NCI-H2081 treated with DMSO at 0.1 percent for 48 hours (cell line): ENCODE measurements at regions not wholly inside any gene's neighbourhood (a gene's known extent, or its start where the extent isn't known, plus 50 kb on each side); places are given as distances from the start of the nearest gene placed in this dataset.

ENCODE experiments used
- DNase-seq: peaks from one replicate; lab custom pipeline; 2025; lab: John Stamatoyannopoulos, UW

DNA sequence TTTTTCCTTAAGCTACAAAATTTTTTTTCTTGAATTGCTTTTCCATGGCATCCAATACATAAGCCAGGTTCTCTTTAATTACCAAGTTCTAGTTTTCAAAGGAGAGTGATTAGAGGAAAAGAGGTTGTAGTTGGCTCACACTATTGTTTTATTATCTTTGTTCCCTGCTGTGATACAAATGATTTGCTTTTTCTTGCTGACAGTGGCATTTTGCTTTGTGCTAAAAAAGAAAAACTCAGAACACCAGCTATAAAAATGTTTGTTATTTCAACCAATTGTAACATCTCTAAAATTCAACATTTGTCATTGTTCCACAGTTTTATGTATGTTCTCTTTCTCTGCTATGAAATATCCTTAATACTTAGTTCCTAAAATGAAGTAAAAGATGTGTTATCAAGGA lies 1817.2 kb downstream of the STIM2 start:
- DNase-seq: no peak

DNA sequence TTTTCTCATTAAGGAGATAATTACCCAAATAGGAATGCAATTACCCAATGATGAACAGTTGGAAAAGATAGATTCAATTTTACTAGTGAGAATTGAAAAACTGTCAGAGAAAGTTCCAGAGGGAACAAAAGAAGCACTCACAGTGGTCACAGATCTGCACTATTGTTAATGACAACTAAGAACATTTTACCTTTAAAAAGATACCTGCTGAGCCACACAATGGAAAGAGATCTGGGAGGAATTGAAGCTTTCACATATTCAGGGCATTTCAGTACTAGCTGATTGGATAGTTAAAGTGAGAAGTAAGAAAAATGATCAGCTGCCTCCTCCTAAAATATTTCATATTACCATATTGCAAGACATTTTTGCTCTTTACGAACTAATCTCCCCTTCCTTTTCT lies 1822.2 kb downstream of the STIM2 start:
- no peak for DNase-seq

DNA sequence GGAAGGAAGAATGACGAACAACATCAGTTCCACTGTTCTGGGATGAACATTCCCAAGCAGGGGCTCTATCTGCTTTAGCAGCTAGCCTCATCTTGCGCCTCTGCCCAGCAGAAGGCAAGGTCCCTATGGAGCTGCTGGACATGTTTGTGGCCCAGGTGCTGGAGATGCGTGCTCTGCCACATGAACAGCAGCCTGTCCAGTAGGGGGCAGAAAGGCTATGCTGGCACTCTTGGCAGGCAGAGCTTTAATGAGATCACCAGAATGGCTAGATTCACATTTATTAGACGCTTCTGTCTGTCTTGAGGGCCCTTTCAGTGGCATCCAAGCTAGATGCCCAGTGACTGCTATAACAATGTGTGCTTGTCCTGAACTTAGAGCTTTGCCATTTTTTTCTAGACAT lies 1826.0 kb downstream of the STIM2 start:
- DNase-seq: no peak

DNA sequence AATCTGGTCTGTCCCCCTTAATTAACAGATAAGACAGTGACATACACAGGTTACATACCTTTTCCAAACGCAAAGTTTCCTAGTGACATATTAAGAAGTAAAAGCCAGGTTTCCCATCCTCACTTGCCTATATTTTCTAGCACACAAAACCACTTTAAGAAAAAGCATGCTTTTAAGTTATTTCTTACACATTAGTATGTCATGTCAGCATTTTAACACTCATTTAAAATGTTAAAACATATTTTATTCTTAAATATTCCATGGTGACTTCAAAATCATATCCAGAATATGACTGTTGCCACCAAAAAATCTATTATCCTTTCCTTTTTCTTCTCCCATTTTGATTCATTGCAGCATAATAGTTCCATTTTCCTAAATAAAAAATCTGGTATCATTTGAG lies 1830.2 kb downstream of the STIM2 start:
- DNase-seq: no peak

DNA sequence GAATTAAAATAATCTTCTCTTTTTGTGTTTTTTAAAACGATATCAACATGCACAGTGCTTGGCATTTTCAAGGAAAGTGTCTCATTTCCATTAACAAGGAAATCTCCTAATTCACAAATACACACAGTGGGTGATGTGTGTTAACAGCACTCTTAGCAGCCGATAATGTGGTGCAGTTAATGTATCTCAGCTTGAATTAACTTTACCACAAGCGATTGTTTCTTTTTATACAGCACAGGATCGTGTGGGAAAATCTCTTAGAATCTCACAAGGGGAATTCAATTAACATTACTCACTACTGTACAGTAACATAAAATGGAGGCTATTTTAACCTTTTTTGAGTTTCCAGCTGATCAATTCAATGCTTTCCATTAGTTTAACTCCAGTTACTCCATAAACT lies 1841.9 kb downstream of the STIM2 start:
- no peak for DNase-seq

DNA sequence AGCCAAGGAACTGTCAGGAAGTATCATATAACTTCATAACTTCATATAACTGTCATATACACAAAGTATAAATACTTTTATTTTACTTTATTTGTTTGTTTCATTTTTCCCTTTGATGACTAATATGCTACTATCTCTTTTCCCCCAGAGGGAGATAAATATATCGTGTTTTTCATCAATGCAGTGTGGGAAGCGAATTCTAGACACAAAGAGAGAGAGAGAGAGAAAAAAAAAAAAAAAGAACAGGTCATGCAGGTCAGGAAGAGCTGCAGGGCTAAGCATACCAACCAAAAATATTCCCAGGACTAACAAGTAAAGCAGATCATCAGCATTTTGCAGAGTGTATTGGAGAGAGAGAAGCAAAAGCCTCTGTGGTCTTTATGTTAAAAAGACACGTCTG lies 1849.2 kb downstream of the STIM2 start:
- no peak for DNase-seq

DNA sequence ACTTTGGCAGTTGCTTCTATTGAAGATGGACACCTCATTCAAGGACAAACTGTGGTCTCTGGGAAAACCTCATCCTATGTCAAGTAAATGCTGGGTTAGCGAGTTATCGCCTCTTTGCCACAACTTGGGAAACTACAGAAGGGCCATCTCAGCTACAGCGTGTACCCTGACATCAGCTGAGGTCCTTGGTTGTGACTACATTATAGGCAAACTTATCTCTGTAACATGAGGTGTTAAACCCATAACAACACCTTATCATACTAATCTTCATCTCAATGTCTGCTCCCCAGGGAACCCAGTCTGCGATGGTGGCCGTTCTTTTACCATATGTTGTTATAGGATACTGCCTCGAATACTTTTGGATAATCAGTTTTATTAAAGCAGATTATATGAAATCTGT lies 1862.7 kb downstream of the STIM2 start:
- no peak for DNase-seq

DNA sequence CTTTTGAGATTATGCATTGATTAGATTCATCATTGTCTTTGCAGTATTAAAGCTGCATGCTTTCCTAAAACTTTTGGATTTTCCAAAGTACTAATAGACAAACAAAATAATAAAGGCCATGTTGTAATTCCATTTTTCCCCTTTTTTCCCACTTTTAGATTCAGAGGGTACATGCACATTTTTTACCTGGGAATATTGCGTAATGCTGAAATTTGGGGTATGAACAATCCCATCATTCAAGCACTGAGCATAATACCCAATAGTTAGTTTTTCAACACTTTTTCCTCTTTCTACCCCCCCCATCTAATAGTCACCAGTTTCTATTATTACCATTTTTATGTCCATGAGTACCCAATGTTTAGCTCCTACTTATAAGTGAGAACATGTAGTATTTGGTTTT lies 1863.6 kb downstream of the STIM2 start:
- no peak for DNase-seq

DNA sequence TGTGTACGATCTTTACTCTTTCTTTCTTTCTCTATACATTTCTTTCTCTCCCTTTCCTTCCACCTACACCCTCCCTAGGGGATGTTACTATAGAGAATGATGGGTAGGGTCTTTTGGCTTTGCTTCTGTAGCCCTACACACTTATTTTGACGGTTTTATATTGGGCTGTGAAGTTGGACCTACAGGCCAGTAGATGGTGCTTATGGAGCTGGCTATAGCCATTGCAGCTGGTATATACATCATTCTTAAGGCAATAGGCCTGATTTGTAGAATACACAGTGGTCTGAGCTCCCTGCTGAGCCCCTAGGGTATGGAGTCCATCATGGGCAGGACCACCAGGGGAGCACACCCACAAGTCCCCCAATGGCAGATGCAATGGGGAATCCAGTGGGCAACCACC lies 1869.7 kb downstream of the STIM2 start:
- DNase-seq: no peak

DNA sequence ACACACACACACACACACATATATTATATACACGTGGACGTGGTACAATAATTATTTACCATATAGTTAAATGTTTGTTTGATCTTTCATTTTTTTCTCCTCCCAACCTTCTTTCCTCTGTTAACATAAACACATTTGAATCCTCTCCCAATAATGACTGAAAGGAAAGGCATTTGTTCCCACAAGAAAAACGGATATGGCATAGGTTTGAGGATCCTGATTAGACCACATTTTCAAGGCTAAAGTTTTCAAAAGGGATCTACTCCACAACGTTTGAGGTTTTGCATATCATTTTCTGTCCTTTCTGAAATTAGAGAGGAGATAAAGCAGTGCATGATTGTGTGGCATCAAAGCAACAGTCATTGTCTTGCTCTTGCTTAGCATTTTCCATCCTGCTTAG lies 1883.4 kb downstream of the STIM2 start:
- no peak for DNase-seq

DNA sequence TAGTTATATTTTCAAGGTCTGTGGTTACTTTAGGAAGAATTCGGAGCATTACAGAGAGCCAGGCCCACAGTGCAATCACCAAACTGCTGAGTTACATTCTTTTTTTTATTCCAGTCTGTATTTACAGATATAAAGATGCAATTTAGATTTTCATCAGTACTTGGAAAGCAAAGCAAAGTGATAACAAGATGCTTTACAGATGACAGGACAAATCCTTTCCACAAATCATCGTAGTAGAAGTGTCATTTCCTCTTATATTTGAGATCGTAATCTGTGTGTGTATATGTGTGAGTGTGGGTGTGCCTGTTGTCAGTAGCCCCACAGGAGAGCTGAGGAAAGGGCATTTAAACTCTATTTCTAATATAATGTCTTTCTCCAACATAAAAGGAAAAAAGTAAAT lies 1893.7 kb downstream of the STIM2 start:
- DNase-seq: no peak

DNA sequence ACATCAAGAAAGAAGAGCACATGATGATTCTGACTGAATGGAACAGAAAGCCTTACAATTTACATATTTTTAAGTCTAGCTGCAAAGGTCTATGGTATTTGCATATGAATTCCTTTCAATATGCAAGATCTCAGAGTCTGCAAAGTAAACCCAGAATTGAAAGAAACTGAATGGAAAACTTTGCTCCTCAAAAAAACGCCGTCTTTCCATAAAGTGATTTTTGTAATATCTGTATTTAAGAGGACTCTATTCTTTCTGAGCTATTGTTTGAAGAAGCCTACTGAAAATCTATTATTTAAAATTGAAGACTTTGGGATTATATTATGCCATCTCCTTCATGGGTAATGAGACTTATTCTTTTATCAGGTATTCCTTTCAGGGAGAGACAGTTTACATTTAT lies 1894.4 kb downstream of the STIM2 start:
- no peak for DNase-seq

DNA sequence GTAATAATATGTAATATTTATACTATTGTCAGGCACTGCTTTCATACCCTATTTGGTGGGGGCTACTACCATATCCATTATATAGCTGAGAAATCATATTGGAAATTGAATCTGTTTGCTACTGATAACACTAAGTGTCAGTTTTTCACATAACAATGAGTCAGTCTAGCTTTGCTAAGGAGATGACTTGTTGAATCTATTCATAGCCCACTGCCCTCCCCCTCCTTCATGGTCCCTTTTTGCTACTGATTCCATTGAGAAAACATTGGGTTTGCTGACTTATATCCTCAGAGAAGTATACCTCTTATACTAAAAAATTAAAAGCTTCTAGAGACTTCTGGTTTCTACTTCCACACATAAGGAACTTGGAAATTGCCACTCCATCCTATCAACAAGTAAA lies 1898.4 kb downstream of the STIM2 start:
- DNase-seq: no peak

DNA sequence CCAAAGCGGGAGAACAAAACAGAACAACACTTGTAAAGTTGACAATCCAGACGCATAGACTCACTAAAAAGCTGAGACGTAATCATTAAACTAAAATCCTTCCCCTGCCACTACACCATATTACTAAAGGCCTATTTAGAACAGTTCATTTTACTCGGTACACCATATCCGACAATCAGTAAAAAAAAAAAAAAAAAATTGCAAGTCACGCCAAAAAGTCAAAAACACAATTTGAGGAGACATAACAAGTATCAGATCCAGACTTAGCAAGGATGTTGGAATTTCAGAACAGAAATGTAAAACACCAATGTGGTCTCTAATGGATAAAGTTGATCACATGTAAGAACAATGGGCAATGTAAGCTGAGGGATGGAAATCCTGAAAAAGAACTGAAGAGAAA lies 1899.4 kb downstream of the STIM2 start:
- DNase-seq: no peak

DNA sequence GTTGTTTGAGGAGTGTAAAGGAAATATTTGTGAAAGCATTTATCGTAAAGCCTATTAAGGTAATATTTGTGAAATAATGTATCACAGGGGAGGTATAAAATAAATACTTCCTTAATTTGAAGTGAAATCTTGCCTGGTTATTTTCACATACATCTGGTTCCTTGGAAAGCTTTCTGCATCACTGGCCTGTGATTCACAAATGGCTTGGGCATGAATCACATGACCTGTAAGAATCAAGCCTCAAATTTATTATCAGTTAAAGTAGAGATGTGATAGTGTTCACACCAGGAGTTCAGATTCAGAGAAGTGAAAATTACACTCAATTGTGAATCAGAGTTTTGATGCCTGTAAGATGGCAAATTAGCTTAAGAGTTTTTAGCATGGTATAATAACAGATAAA lies 1911.4 kb downstream of the STIM2 start:
- no peak for DNase-seq

DNA sequence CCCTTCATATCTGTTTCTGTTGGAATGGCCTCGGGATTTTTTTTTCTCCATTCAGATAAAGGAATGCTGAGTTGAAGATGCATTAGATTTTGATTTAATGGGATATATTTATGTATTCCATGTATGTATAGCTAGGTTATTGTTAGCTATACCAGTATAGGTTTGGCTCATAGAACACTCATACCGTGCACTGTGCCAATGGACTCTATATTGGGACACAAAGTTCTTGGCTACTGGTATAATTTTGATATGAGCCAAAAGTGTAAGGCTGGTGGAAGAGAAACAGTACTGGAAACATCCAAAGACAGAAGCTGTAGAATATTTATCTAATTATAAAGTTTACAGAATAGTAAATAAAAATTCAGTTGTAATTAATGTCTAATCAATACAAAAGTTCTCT lies 1912.1 kb downstream of the STIM2 start:
- no peak for DNase-seq

DNA sequence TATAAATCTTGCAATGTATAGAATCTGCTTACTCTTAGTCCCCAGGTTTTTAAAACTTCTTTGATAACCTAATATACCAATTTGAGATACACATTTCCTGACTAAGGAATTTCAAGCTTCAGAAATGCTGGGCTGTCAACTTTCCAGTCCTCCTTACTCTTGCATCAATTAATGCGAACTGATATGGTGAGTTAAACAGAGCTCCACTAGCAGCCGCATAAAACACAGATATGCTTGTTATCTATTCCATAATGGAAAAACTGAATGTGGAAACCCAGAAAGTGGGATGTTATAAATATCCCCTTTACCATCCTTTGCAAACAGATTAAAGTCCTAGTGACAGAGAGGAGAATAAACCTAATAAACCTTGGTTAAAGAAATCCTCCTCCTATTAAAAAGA lies 1913.7 kb downstream of the STIM2 start:
- DNase-seq: no peak

DNA sequence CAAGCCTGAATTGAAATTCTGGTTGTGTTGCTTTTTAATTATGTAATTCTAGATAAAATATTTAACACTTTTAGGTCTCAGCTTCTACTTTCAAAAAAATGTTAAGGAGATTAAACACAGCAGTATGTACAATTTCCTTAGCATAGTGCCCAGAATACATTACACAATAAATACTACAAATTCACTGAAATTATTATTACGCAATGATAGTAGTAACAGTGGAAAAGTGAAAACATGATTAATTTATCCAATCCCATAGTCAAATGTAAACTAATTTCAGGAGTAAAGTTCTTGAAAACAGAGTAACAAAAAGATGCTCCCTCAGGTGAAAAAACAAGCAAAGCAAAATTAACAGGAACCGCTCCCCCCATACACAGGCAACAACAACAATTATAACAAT lies 1915.4 kb downstream of the STIM2 start:
- no peak for DNase-seq

DNA sequence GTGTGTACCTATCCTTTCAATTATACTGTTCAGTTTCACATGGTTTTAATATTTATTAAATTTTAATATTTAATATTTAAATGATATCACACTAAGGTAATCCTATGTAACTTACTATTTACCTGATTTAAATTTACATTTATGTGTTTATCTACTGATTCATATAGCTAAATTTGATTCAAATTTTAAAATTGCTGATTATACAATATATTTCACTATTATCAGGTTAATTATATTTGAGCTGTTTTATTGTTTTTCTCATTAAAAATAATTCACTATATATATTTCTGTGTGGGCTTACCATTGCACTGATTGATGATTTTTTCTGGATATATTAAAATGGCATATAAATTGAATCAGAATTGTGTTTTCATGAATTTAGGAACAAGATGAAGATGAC lies 1923.5 kb downstream of the STIM2 start:
- DNase-seq: no peak

DNA sequence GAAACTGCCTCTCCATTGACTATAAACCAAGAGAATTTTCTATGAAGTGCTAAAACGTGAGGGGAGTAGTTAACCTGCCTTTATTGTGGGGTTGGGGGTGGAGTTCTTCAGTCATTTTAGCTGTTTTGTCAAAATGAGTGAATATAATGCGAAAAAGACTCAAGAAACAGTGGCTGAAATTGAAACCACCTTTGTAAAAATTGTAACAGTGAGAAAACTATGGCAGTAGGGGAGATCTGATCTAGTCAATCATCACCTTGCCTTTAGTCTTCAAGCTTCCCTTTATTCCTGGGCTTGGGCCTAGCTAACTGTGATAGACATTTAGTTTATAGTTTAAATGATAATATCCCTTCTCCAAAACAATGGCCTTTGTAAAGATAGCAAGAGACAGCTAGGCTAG lies 1927.3 kb downstream of the STIM2 start:
- DNase-seq: no peak

DNA sequence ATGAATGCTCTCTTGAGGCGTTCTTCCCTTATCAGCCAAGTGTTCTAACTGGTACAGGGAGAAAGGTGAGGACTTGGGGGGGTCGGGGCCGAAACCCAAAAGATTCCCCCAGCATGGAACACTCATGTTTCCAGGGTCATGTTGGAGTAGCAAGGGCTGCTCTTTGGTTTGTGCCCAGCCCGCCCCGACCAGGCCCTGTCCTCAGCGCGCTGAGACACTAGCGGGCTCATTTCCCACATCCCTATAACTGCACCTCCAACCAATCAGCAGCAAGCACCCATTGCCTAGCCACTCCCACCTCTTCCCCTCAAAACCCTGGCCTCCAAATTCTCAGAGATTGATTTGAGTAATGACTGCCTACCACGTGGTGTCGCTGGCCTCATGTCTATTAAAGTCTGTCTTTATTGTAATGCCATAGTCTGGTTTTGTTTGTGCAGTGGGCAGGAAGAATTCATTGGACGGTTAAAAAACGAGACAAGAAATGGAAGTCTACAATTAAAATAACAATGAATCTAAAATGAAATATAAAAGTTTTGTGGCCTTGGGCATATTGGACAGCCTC lies 1928.4 kb downstream of the STIM2 start:
- no peak for DNase-seq

DNA sequence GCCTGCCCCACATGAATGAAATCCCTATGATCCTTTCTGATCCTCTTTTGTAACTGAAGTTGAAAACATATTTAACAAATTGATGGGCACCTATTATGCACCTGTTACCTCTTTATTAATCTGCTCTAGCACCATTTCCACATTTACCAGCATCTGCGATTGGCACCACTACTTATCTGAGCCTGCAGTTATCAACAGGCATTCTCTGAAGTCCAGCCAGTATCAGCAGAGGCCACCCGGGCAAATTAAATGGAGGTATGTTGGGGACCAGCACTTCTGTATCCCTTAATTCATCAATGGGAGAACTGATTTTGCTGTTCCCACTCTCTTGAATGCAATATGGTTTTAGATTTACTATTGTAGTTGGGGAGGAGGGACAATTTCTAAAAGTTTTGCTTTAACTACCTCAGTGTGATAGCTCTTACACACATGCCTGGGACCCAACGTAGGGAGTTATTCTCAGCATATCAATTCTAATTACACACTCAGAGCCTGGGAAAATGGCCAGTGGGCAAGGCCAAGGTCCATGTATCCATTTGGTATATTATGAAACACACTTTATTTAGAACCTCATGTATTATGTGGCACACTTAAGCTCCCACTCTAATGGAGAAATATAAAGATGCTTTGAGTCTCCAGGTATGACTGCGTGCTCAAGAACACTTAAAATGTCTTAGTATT lies 1927.1 kb upstream of the PCDH7 start:
- no peak for DNase-seq

DNA sequence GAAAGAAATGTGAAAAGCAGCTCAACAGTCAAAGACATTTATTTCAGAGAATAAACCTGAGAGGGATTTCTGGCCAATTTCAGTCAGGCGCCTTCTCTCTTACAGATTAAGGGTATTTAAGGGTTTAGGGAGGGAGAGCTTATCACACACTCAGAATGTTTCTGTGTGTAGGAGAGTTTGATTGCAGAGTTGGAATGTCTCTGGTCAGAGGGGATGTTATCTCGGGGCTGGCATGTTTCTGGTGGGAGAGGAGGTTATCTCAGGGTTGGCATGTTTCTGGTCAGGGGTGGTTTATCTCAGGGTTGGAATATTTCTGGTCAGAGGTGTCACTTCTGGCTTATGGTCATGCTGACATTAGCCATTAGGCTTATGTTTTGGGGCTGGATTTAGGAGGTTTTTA lies 1920.5 kb upstream of the PCDH7 start:
- no peak for DNase-seq

DNA sequence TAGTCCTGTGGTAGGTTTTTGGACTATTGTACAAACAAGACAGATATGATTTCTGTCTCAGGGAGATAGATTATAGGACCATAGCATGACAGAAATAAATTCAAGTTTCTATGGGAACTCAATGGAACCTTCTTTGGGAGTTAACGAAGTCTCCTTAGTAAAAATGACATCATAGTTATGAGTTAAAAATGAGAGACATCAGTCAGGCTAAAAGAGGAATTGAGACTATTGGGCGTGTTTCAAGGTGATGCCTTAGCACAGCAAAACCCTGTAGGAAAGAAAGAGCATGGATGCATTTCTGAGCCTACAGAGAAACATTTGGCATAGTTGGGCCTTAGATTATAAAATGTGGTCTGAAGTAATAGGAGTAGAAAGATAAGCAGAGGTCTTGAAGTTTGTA lies 1909.1 kb upstream of the PCDH7 start:
- no peak for DNase-seq

DNA sequence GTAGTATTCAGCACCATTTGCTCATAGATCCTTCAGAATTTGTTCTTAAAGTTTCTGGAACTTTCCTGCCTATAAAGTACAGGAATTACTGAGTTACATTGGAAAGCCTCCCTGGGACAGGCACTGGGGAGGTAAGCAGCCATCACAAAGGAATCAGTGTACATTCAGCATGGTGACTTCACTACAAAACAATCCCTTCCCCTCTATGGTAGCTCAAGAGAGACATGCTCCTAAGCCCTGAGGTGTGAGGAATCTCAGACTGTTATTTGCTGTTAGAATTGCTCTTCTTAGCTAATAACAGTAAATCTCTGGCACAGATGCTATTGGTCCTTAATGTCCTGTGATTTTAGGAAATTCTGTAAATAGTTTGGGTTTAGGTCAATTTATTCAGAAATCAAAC lies 1898.0 kb upstream of the PCDH7 start:
- DNase-seq: no peak
